ENCODE measurements at regions not wholly inside any gene's neighbourhood (a gene's known extent, or its start where the extent isn't known, plus 50 kb on each side); places are given as distances from the start of the nearest gene placed in this dataset.

GRCh38 chr21:15483138-15483780, 246.5 kb upstream of the USP25 start:
- TF ChIP-seq SPI1 (IDR thresholded peaks at IDR 0.05; ENCODE audit: borderline replicate concordance, low read depth) (no peak), CTCF (IDR thresholded peaks at IDR 0.05; ENCODE audit: insufficient read depth, low read length) (peak; percentile 88), POLR2AphosphoS5 (IDR thresholded peaks at IDR 0.05; ENCODE audit: low read depth) (no peak), REST (IDR thresholded peaks at IDR 0.05; ENCODE audit: insufficient replicate concordance, low read depth) (no peak), GABPA (IDR thresholded peaks at IDR 0.05; ENCODE audit: low read depth) (no peak)
